GM12891 (cell line): ENCODE measurements at regions not wholly inside any gene's neighbourhood (a gene's known extent, or its start where the extent isn't known, plus 50 kb on each side); places are given as distances from the start of the nearest gene placed in this dataset.

Source experiments
- DNase-seq: peaks from one replicate; pipeline ENCODE4 v3.0.0; 2011; ENCODE audit warnings: low spot score; ENCODE audit not compliant: insufficient read length
- FAIRE-seq: peaks from 2 replicates; lab custom pipeline; 2011; peaks lifted over from hg19 to GRCh38; lab: Jason Lieb, UNC
- PAX5 ChIP-seq: IDR thresholded peaks from 2 replicates; pipeline ENCODE4 v1.6.1; 2011; ENCODE audit warnings: low read length, moderate library complexity, mild to moderate bottlenecking; ENCODE audit not compliant: insufficient read depth, severe bottlenecking
- POLR2A ChIP-seq: IDR thresholded peaks from 2 replicates; pipeline ENCODE4 v1.6.1; 2011; ENCODE audit warnings: low read depth, low read length, control low read depth
- POLR2AphosphoS5 ChIP-seq: IDR thresholded peaks from 2 replicates; pipeline ENCODE4 v1.6.1; 2011; ENCODE audit warnings: low read depth, low read length, control low read depth
- POU2F2 ChIP-seq: IDR thresholded peaks from 2 replicates; pipeline ENCODE4 v1.6.1; 2011; ENCODE audit warnings: low read depth, mild to moderate bottlenecking, control low read depth, low read length, moderate library complexity
- SPI1 ChIP-seq: IDR thresholded peaks from 2 replicates; pipeline ENCODE4 v1.6.1; 2011; ENCODE audit warnings: low read depth, low read length, control low read depth
- TAF1 ChIP-seq: IDR thresholded peaks from 2 replicates; pipeline ENCODE4 v1.6.1; 2011; ENCODE audit warnings: low read depth, low read length, control low read depth

GRCh38 chr4:158313566-158313965 lies 103.3 kb downstream of the TMEM144 start:
- no peak for FAIRE-seq
- no peak for TF ChIP-seq POU2F2
- TF ChIP-seq POLR2A = no peak
- TF ChIP-seq PAX5 = no peak
- TF ChIP-seq SPI1 = no peak
- no peak for TF ChIP-seq TAF1
- no peak for TF ChIP-seq POLR2AphosphoS5
- no peak for DNase-seq

- TF ChIP-seq PAX5 = no peak
- TF ChIP-seq POU2F2 = no peak
- TF ChIP-seq POLR2A = no peak
- TF ChIP-seq POLR2AphosphoS5 = no peak
- no peak for TF ChIP-seq SPI1
- FAIRE-seq (no peak), DNase-seq (no peak)
These were observed 104.6 kb downstream of the TMEM144 start for GRCh38 chr4:158314756-158315487.

GRCh38 chr4:158315706-158316105 lies 105.4 kb downstream of the TMEM144 start:
- no peak for FAIRE-seq
- no peak for DNase-seq
- TF ChIP-seq TAF1 = no peak
- TF ChIP-seq PAX5 = no peak
- TF ChIP-seq POLR2A = no peak
- no peak for TF ChIP-seq POU2F2

- no peak for DNase-seq
- FAIRE-seq = peak; percentile 62
- TF ChIP-seq POLR2A = no peak
- peak; percentile 85 for TF ChIP-seq SPI1
- no peak for TF ChIP-seq PAX5
These were observed 106.0 kb downstream of the TMEM144 start for GRCh38 chr4:158316264-158316663.

GRCh38 chr4:158319880-158320279 lies 109.6 kb downstream of the TMEM144 start:
- FAIRE-seq (no peak), DNase-seq (no peak)
- TF ChIP-seq PAX5 = no peak
- TF ChIP-seq TAF1 = no peak
- TF ChIP-seq SPI1 = no peak

GRCh38 chr4:158322109-158322508 lies 111.8 kb downstream of the TMEM144 start:
- no peak for TF ChIP-seq POLR2AphosphoS5
- TF ChIP-seq TAF1 = no peak
- TF ChIP-seq PAX5 = no peak
- no peak for TF ChIP-seq POU2F2
- TF ChIP-seq POLR2A = no peak
- TF ChIP-seq SPI1 = no peak
- FAIRE-seq (no peak), DNase-seq (no peak)

- no peak for DNase-seq
- TF ChIP-seq POLR2A (no peak), POU2F2 (no peak), TAF1 (no peak), PAX5 (no peak), POLR2AphosphoS5 (no peak), SPI1 (no peak)
- FAIRE-seq = no peak
These were observed 117.2 kb downstream of the TMEM144 start for GRCh38 chr4:158327525-158327924.

- TF ChIP-seq PAX5 (no peak), POLR2A (no peak), POU2F2 (no peak), TAF1 (no peak), SPI1 (no peak), POLR2AphosphoS5 (no peak)
- no peak for FAIRE-seq
- DNase-seq = no peak
These were observed 121.6 kb downstream of the TMEM144 start for GRCh38 chr4:158331863-158332262.

GRCh38 chr4:158333820-158334219 lies 123.5 kb downstream of the TMEM144 start:
- FAIRE-seq (no peak), DNase-seq (no peak)
- TF ChIP-seq PAX5 (no peak), POU2F2 (no peak), SPI1 (no peak), POLR2A (no peak), TAF1 (no peak), POLR2AphosphoS5 (no peak)

- TF ChIP-seq PAX5 (no peak), POLR2AphosphoS5 (no peak)
- no peak for DNase-seq
- no peak for FAIRE-seq
These were observed 131.6 kb downstream of the TMEM144 start for GRCh38 chr4:158341896-158342295.

GRCh38 chr4:158346576-158346975 lies 136.3 kb downstream of the TMEM144 start:
- DNase-seq (no peak), FAIRE-seq (no peak)
- no peak for TF ChIP-seq POLR2AphosphoS5
- no peak for TF ChIP-seq TAF1
- TF ChIP-seq SPI1 = no peak
- TF ChIP-seq PAX5 = no peak
- TF ChIP-seq POU2F2 = no peak
- no peak for TF ChIP-seq POLR2A

GRCh38 chr4:158347556-158347955 lies 137.3 kb downstream of the TMEM144 start:
- DNase-seq (no peak), FAIRE-seq (no peak)
- TF ChIP-seq POU2F2 (no peak), PAX5 (no peak), TAF1 (no peak), POLR2AphosphoS5 (no peak), SPI1 (no peak), POLR2A (no peak)
